HEK293T (cell line): ENCODE measurements at regions not wholly inside any gene's neighbourhood (a gene's known extent, or its start where the extent isn't known, plus 50 kb on each side); places are given as distances from the start of the nearest gene placed in this dataset.

Source experiments
- CTCF ChIA-PET: fragments of 350-600 bp; formaldehyde crosslinking; extraction: SDS; loops from one replicate; lab custom pipeline; 2021; ENCODE audit warnings: antibody characterized with exemption, inconsistent platforms; lab: Yijun Ruan, JAX
- POLR2A ChIA-PET: fragments of 350-600 bp; formaldehyde crosslinking; extraction: SDS; loops from one replicate; lab custom pipeline; 2020; ENCODE audit warnings: antibody characterized with exemption, inconsistent platforms; lab: Yijun Ruan, JAX
- DNase-seq: peaks from one replicate; pipeline ENCODE4 v3.0.0; 2012; ENCODE audit warnings: mixed read lengths; ENCODE audit errors: extremely low spot score
- ARNT ChIP-seq: fragments of 450-650 bp; IDR thresholded peaks from 2 replicates; pipeline ENCODE4 v1.6.1; 2017; ENCODE audit warnings: mild to moderate bottlenecking
- BHLHE40 ChIP-seq: fragments of 450-650 bp; IDR thresholded peaks from 2 replicates; pipeline ENCODE4 v1.6.1; 2016; ENCODE audit warnings: mild to moderate bottlenecking, moderate library complexity, borderline replicate concordance
- CTBP1 ChIP-seq: fragments of 450-650 bp; IDR thresholded peaks from 2 replicates; pipeline ENCODE4 v1.6.1; 2016; ENCODE audit warnings: borderline replicate concordance
- ELF4 ChIP-seq: fragments of 450-650 bp; IDR thresholded peaks from 2 replicates; pipeline ENCODE4 v1.6.1; 2017; ENCODE audit warnings: antibody characterized with exemption
- FOXA1 ChIP-seq: fragments of 450-650 bp; IDR thresholded peaks from 2 replicates; pipeline ENCODE4 v1.6.1; 2016; ENCODE audit warnings: mild to moderate bottlenecking
- FOXK2 ChIP-seq: fragments of 450-650 bp; IDR thresholded peaks from 2 replicates; pipeline ENCODE4 v1.6.1; 2016; ENCODE audit warnings: mild to moderate bottlenecking
- FOXM1 ChIP-seq: fragments of 450-650 bp; IDR thresholded peaks from 2 replicates; pipeline ENCODE4 v1.6.1; 2017; ENCODE audit warnings: mild to moderate bottlenecking, borderline replicate concordance
- HDGF ChIP-seq: fragments of 450-650 bp; IDR thresholded peaks from 2 replicates; pipeline ENCODE4 v1.6.1; 2017; ENCODE audit warnings: antibody characterized with exemption, borderline replicate concordance
- L3MBTL2 ChIP-seq: fragments of 450-650 bp; conservative IDR thresholded peaks from 2 replicates; pipeline ENCODE4 v1.6.1; 2016; ENCODE audit warnings: mild to moderate bottlenecking
- LEF1 ChIP-seq: fragments of 450-650 bp; IDR thresholded peaks from 2 replicates; pipeline ENCODE4 v1.6.1; 2017; ENCODE audit warnings: mild to moderate bottlenecking, borderline replicate concordance
- NFRKB ChIP-seq: fragments of 450-650 bp; IDR thresholded peaks from 2 replicates; pipeline ENCODE4 v1.6.1; 2016; ENCODE audit warnings: mild to moderate bottlenecking, moderate library complexity
- PKNOX1 ChIP-seq: fragments of 450-650 bp; IDR thresholded peaks from 2 replicates; pipeline ENCODE4 v1.6.1; 2016
- SP1 ChIP-seq: fragments of 450-650 bp; IDR thresholded peaks from 2 replicates; pipeline ENCODE4 v1.6.1; 2017
- SUZ12 ChIP-seq: fragments of 450-650 bp; IDR thresholded peaks from 2 replicates; pipeline ENCODE4 v1.6.1; 2016; ENCODE audit warnings: mild to moderate bottlenecking
- TARDBP ChIP-seq: fragments of 450-650 bp; IDR thresholded peaks from 2 replicates; pipeline ENCODE4 v1.6.1; 2016
- ZNF384 ChIP-seq: fragments of 450-650 bp; IDR thresholded peaks from 2 replicates; pipeline ENCODE4 v1.6.1; 2016

GRCh38 chr2:189386741-189387140, 54.5 kb upstream of the WDR75 start:
- TF ChIP-seq FOXA1, result no peak
- TF ChIP-seq CTBP1, result no peak
- no peak for TF ChIP-seq ZNF384
- TF ChIP-seq L3MBTL2, result no peak
- TF ChIP-seq SP1, result no peak
- no peak for TF ChIP-seq ARNT
- no peak for TF ChIP-seq ELF4
- no peak for TF ChIP-seq BHLHE40
- TF ChIP-seq FOXM1, result no peak
- no peak for TF ChIP-seq TARDBP
- no peak for TF ChIP-seq FOXK2
- TF ChIP-seq SUZ12, result no peak
- no peak for TF ChIP-seq PKNOX1
- TF ChIP-seq LEF1, result no peak
- no peak for TF ChIP-seq NFRKB
- no peak for TF ChIP-seq HDGF
- DNase-seq, result no peak
- CTCF ChIA-PET, result interaction anchor here (0.6 kb wide), 1 partner anchor 270 kb away, joined by 3 read pairs; no protein-coding TSS in a partner anchor
- POLR2A ChIA-PET, result no interaction called here

- TF ChIP-seq SP1 (no peak), TARDBP (no peak), ZNF384 (no peak), HDGF (no peak), FOXM1 (no peak), NFRKB (no peak), ARNT (no peak), SUZ12 (no peak), ELF4 (no peak), LEF1 (no peak), BHLHE40 (no peak), CTBP1 (no peak), FOXA1 (no peak), L3MBTL2 (no peak), FOXK2 (no peak), PKNOX1 (no peak)
- no peak for DNase-seq
- ChIA-PET CTCF (no interaction called here), POLR2A (no interaction called here)
Measured at GRCh38 chr2:189391201-189391600, 50.1 kb upstream of the WDR75 start.
